Neural cell (in vitro differentiated cells): ENCODE measurements at regions not wholly inside any gene's neighbourhood (a gene's known extent, or its start where the extent isn't known, plus 50 kb on each side); places are given as distances from the start of the nearest gene placed in this dataset.

Experiments
- H2AFZ ChIP-seq: fragments of 200-600, 300-800 bp; sonication (generic), shearing (Covaris generic); 2 replicates; pipeline ENCODE4 v1.6.0; 2014; ENCODE audit warnings: low read depth, mild to moderate bottlenecking, antibody characterized with exemption, low read length, moderate library complexity
- H3F3A ChIP-seq: fragments of 200-600 bp; shearing (Covaris generic); 2 replicates; pipeline ENCODE4 v1.6.1; 2016; ENCODE audit warnings: mild to moderate bottlenecking, moderate library complexity, mixed read lengths, antibody characterized with exemption, low read length; ENCODE audit not compliant: insufficient read depth, poor library complexity, severe bottlenecking
- H3K27ac ChIP-seq: fragments of 200-600, 300-800 bp; sonication (generic), shearing (Covaris generic); 2 replicates; pipeline ENCODE4 v1.5.1; 2014; ENCODE audit warnings: mild to moderate bottlenecking, low read length, moderate library complexity
- H3K27me3 ChIP-seq: fragments of 300-800, 200-600 bp; sonication (generic), shearing (Covaris generic); 2 replicates; pipeline ENCODE4 v1.6.0; 2014; ENCODE audit warnings: mild to moderate bottlenecking, low read depth, low read length, moderate library complexity; ENCODE audit not compliant: insufficient read depth
- H3K36me3 ChIP-seq: fragments of 300-800, 200-600 bp; sonication (generic), shearing (Covaris generic); 2 replicates; pipeline ENCODE4 v1.5.1; 2014; ENCODE audit warnings: mild to moderate bottlenecking, antibody characterized with exemption, low read length, moderate library complexity; ENCODE audit not compliant: insufficient read depth
- H3K4me2 ChIP-seq: fragments of 300-800, 200-600 bp; sonication (generic), shearing (Covaris generic); 2 replicates; pipeline ENCODE4 v1.6.0; 2014; ENCODE audit warnings: mild to moderate bottlenecking, low read length
- H3K4me3 ChIP-seq: fragments of 300-800, 200-600 bp; sonication (generic), shearing (Covaris generic); 2 replicates; pipeline ENCODE4 v1.5.1; 2014; ENCODE audit warnings: mild to moderate bottlenecking, low read length, moderate library complexity
- H3K79me2 ChIP-seq: fragments of 200-600 bp; shearing (Covaris generic); replicated peaks from 2 replicates; pipeline ENCODE4 v1.6.0; 2014; ENCODE audit warnings: mild to moderate bottlenecking, low read length, moderate library complexity; ENCODE audit not compliant: insufficient read depth
- H3K9ac ChIP-seq: fragments of 300-800, 200-600 bp; sonication (generic), shearing (Covaris generic); 2 replicates; pipeline ENCODE4 v1.6.1; 2016; ENCODE audit warnings: mild to moderate bottlenecking, low read length, mixed read lengths
- H3K9me2 ChIP-seq: fragments of 200-600 bp; shearing (Covaris generic); 2 replicates; pipeline ENCODE4 v1.6.1; 2016; ENCODE audit warnings: mild to moderate bottlenecking, low read length, mixed read lengths; ENCODE audit not compliant: insufficient read depth
- H3K9me3 ChIP-seq: fragments of 200-600, 300-800 bp; sonication (generic), shearing (Covaris generic); 2 replicates; pipeline ENCODE4 v1.6.1; 2016; ENCODE audit warnings: mild to moderate bottlenecking, mixed run types, low read length, moderate library complexity, mixed read lengths
- H4K20me1 ChIP-seq: fragments of 200-600 bp; shearing (Covaris generic); 2 replicates; pipeline ENCODE4 v1.6.1; 2016; ENCODE audit warnings: mild to moderate bottlenecking, mixed run types; ENCODE audit not compliant: insufficient read depth
- EP300 ChIP-seq: fragments of 450-650 bp; conservative IDR thresholded peaks from 2 replicates; pipeline ENCODE4 v1.6.1; 2014; ENCODE audit warnings: antibody characterized with exemption, mild to moderate bottlenecking, moderate library complexity; ENCODE audit not compliant: poor library complexity, severe bottlenecking
- EZH2 ChIP-seq: fragments of 200-600, 300-800 bp; shearing (Covaris generic), sonication (generic); IDR thresholded peaks from 2 replicates; pipeline ENCODE4 v1.6.1; 2014; ENCODE audit warnings: antibody characterized with exemption, low read length, borderline replicate concordance, mild to moderate bottlenecking; ENCODE audit not compliant: insufficient read depth, poor library complexity, severe bottlenecking
- MXI1 ChIP-seq: fragments of 450-650 bp; conservative IDR thresholded peaks from 2 replicates; pipeline ENCODE4 v1.6.1; 2014; ENCODE audit warnings: antibody characterized with exemption, mild to moderate bottlenecking; ENCODE audit not compliant: poor library complexity, severe bottlenecking
- POLR2AphosphoS5 ChIP-seq: IDR thresholded peaks from 2 replicates; pipeline ENCODE4 v1.6.1; 2012
- RAD21 ChIP-seq: fragments of 450-650 bp; conservative IDR thresholded peaks from 2 replicates; pipeline ENCODE4 v1.6.1; 2014; ENCODE audit warnings: antibody characterized with exemption, mild to moderate bottlenecking, moderate library complexity
- SMC3 ChIP-seq: fragments of 450-650 bp; conservative IDR thresholded peaks from 2 replicates; pipeline ENCODE4 v1.6.1; 2014; ENCODE audit warnings: antibody characterized with exemption, mild to moderate bottlenecking, moderate library complexity; ENCODE audit not compliant: poor library complexity
- TAF1 ChIP-seq: IDR thresholded peaks from 2 replicates; pipeline ENCODE4 v1.6.1; 2012; ENCODE audit warnings: low read depth
- TF ChIP-seq, protein P1 (sequence below): IDR thresholded peaks from 2 replicates; pipeline ENCODE4 v1.6.1; 2012; ENCODE audit warnings: borderline replicate concordance
- TF ChIP-seq, protein P2 (sequence below): fragments of 450-650 bp; IDR thresholded peaks from 2 replicates; pipeline ENCODE4 v1.5.1; 2014; ENCODE audit warnings: antibody characterized with exemption, mild to moderate bottlenecking, moderate library complexity; ENCODE audit not compliant: poor library complexity, severe bottlenecking

DNA sequence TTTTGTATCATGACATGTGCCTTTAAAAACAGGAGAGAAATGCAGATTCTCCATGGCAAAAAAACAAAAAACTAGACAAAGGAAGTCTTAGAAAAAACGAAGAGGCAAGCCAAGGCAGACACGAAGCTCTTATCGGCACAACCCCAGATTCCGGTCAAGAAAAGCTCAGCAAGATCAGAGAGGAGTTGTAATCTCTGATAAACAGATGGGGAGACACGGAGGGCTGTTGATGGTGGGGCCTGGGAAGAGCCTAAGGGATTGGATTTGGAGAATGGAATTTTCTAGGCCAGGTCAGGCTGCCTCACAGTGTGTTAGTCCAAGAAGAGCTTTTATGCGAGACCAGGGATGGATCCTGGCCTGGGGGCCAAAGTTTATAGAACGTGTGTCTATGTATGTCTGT is 96.2 kb upstream of the AKT3 start:
- H2AFZ ChIP-seq: no peak overlapping the region
- H4K20me1 ChIP-seq: no peaks in the 10 kb centered on the region
- no peaks in the 10 kb centered on the region for H3K9me2 ChIP-seq
- H3K4me2 ChIP-seq: no peak overlapping the region
- H3K9ac ChIP-seq: no peak overlapping the region
- TF ChIP-seq TAF1: no peak
- no peak for TF ChIP-seq MXI1
- TF ChIP-seq SMC3: no peak
- no peak for TF ChIP-seq POLR2AphosphoS5
- no peak for TF ChIP-seq EP300
- TF ChIP-seq, protein P1, sequence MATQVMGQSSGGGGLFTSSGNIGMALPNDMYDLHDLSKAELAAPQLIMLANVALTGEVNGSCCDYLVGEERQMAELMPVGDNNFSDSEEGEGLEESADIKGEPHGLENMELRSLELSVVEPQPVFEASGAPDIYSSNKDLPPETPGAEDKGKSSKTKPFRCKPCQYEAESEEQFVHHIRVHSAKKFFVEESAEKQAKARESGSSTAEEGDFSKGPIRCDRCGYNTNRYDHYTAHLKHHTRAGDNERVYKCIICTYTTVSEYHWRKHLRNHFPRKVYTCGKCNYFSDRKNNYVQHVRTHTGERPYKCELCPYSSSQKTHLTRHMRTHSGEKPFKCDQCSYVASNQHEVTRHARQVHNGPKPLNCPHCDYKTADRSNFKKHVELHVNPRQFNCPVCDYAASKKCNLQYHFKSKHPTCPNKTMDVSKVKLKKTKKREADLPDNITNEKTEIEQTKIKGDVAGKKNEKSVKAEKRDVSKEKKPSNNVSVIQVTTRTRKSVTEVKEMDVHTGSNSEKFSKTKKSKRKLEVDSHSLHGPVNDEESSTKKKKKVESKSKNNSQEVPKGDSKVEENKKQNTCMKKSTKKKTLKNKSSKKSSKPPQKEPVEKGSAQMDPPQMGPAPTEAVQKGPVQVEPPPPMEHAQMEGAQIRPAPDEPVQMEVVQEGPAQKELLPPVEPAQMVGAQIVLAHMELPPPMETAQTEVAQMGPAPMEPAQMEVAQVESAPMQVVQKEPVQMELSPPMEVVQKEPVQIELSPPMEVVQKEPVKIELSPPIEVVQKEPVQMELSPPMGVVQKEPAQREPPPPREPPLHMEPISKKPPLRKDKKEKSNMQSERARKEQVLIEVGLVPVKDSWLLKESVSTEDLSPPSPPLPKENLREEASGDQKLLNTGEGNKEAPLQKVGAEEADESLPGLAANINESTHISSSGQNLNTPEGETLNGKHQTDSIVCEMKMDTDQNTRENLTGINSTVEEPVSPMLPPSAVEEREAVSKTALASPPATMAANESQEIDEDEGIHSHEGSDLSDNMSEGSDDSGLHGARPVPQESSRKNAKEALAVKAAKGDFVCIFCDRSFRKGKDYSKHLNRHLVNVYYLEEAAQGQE: no peak
- TF ChIP-seq EZH2: no peak
- no peak for TF ChIP-seq RAD21
- TF ChIP-seq, protein P2, sequence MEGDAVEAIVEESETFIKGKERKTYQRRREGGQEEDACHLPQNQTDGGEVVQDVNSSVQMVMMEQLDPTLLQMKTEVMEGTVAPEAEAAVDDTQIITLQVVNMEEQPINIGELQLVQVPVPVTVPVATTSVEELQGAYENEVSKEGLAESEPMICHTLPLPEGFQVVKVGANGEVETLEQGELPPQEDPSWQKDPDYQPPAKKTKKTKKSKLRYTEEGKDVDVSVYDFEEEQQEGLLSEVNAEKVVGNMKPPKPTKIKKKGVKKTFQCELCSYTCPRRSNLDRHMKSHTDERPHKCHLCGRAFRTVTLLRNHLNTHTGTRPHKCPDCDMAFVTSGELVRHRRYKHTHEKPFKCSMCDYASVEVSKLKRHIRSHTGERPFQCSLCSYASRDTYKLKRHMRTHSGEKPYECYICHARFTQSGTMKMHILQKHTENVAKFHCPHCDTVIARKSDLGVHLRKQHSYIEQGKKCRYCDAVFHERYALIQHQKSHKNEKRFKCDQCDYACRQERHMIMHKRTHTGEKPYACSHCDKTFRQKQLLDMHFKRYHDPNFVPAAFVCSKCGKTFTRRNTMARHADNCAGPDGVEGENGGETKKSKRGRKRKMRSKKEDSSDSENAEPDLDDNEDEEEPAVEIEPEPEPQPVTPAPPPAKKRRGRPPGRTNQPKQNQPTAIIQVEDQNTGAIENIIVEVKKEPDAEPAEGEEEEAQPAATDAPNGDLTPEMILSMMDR: no peak
- no peaks in the 10 kb centered on the region for H3K36me3 ChIP-seq
- H3K27ac ChIP-seq: no peak overlapping the region
- no peaks in the 10 kb centered on the region for H3K79me2 ChIP-seq
- no peaks in the 10 kb centered on the region for H3F3A ChIP-seq
- no peak overlapping the region for H3K4me3 ChIP-seq
- H3K27me3 ChIP-seq: no peaks in the 10 kb centered on the region
- H3K9me3 ChIP-seq: no peaks in the 10 kb centered on the region

DNA sequence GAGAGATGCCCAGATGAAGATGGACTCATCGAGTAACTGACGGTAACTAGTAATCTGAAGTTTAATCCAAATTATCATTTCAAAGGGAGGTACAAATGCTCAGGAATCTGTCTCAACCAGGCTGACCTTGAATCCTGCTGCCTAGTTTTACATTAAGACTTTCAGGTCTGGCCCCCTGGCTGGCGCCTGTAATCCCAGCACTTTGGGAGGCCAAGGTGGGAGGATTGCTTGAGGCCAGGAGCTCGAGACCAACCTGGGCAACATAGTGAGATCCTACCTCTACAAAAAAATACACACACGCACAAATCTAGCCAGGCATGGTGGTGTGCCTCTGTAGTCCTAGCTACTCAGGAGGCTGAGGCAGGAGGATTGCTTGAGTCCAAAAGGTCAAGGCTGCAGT is 95.7 kb upstream of the AKT3 start:
- Histone ChIP-seq H3K79me2 (no peaks in the 10 kb centered on the region), H3K4me3 (no peak overlapping the region), H3K27me3 (no peaks in the 10 kb centered on the region), H4K20me1 (no peaks in the 10 kb centered on the region), H2AFZ (no peak overlapping the region), H3K27ac (no peak overlapping the region), H3K4me2 (no peak overlapping the region), H3K36me3 (no peaks in the 10 kb centered on the region), H3K9me2 (no peaks in the 10 kb centered on the region), H3K9me3 (no peaks in the 10 kb centered on the region), H3K9ac (no peak overlapping the region), H3F3A (no peaks in the 10 kb centered on the region)
- no peak for TF ChIP-seq EP300
- TF ChIP-seq, protein P1: no peak
- TF ChIP-seq, protein P2: no peak
- no peak for TF ChIP-seq RAD21
- TF ChIP-seq EZH2: no peak
